ENCODE measurements at regions not wholly inside any gene's neighbourhood (a gene's known extent, or its start where the extent isn't known, plus 50 kb on each side); places are given as distances from the start of the nearest gene placed in this dataset.

GRCh38 chr2:209189893-209190292, 234.0 kb upstream of the MAP2 start:
- H3K36me3 ChIP-seq (ENCODE audit: low read depth) = no peaks in the 10 kb centered on the region
- ATAC-seq (ENCODE audit: low read depth) (no peak), DNase-seq (ENCODE audit: low spot score) (no peak)
- H3K4me1 ChIP-seq (ENCODE audit: insufficient read depth, poor library complexity, severe bottlenecking) = no peaks in the 10 kb centered on the region
- TF ChIP-seq CTCF (IDR thresholded peaks at IDR 0.05; ENCODE audit: poor library complexity, severe bottlenecking) = no peak
- no peaks in the 10 kb centered on the region for H3K9me3 ChIP-seq (ENCODE audit: severe bottlenecking)
- H3K4me3 ChIP-seq (ENCODE audit: severe bottlenecking) = no peak overlapping the region
- no peaks in the 10 kb centered on the region for H3K27me3 ChIP-seq (ENCODE audit: insufficient read depth, poor library complexity, severe bottlenecking)
- H3K27ac ChIP-seq (ENCODE audit: poor library complexity, severe bottlenecking) = no peak overlapping the region

- Histone ChIP-seq H3K9me3 (ENCODE audit: severe bottlenecking) (no peaks in the 10 kb centered on the region), H3K4me3 (ENCODE audit: severe bottlenecking) (no peak overlapping the region), H3K27ac (ENCODE audit: poor library complexity, severe bottlenecking) (no peak overlapping the region), H3K4me1 (ENCODE audit: insufficient read depth, poor library complexity, severe bottlenecking) (no peaks in the 10 kb centered on the region), H3K27me3 (ENCODE audit: insufficient read depth, poor library complexity, severe bottlenecking) (no peaks in the 10 kb centered on the region), H3K36me3 (ENCODE audit: low read depth) (no peaks in the 10 kb centered on the region)
- ATAC-seq (ENCODE audit: low read depth) (no peak), DNase-seq (ENCODE audit: low spot score) (no peak)
- no peak for TF ChIP-seq CTCF (IDR thresholded peaks at IDR 0.05; ENCODE audit: poor library complexity, severe bottlenecking)
Measured at GRCh38 chr2:209191139-209191538, 232.7 kb upstream of the MAP2 start.

GRCh38 chr2:209194717-209195116, 229.1 kb upstream of the MAP2 start:
- TF ChIP-seq CTCF (IDR thresholded peaks at IDR 0.05; ENCODE audit: poor library complexity, severe bottlenecking) = no peak
- Histone ChIP-seq H3K9me3 (ENCODE audit: severe bottlenecking) (no peaks in the 10 kb centered on the region), H3K4me3 (ENCODE audit: severe bottlenecking) (no peak overlapping the region), H3K4me1 (ENCODE audit: insufficient read depth, poor library complexity, severe bottlenecking) (no peaks in the 10 kb centered on the region), H3K27me3 (ENCODE audit: insufficient read depth, poor library complexity, severe bottlenecking) (no peaks in the 10 kb centered on the region), H3K27ac (ENCODE audit: poor library complexity, severe bottlenecking) (no peak overlapping the region), H3K36me3 (ENCODE audit: low read depth) (no peaks in the 10 kb centered on the region)
- ATAC-seq (ENCODE audit: low read depth) (no peak), DNase-seq (ENCODE audit: low spot score) (no peak)

GRCh38 chr2:209208211-209208610, 215.6 kb upstream of the MAP2 start:
- Histone ChIP-seq H3K4me1 (ENCODE audit: insufficient read depth, poor library complexity, severe bottlenecking) (no peaks in the 10 kb centered on the region), H3K36me3 (ENCODE audit: low read depth) (no peaks in the 10 kb centered on the region), H3K4me3 (ENCODE audit: severe bottlenecking) (no peak overlapping the region), H3K27me3 (ENCODE audit: insufficient read depth, poor library complexity, severe bottlenecking) (no peaks in the 10 kb centered on the region), H3K27ac (ENCODE audit: poor library complexity, severe bottlenecking) (no peak overlapping the region), H3K9me3 (ENCODE audit: severe bottlenecking) (no peaks in the 10 kb centered on the region)
- DNase-seq (ENCODE audit: low spot score) (no peak), ATAC-seq (ENCODE audit: low read depth) (no peak)
- peak; percentile 79 for TF ChIP-seq CTCF (IDR thresholded peaks at IDR 0.05; ENCODE audit: poor library complexity, severe bottlenecking)

GRCh38 chr2:209209943-209210342, 213.9 kb upstream of the MAP2 start:
- ATAC-seq (ENCODE audit: low read depth) = no peak

More at GRCh38 chr2:209209943-209210342, 213.9 kb upstream of the MAP2 start:
- no peaks in the 10 kb centered on the region for H3K4me1 ChIP-seq (ENCODE audit: insufficient read depth, poor library complexity, severe bottlenecking)
- no peak for DNase-seq (ENCODE audit: low spot score)
- TF ChIP-seq CTCF (IDR thresholded peaks at IDR 0.05; ENCODE audit: poor library complexity, severe bottlenecking) = no peak
- no peaks in the 10 kb centered on the region for H3K9me3 ChIP-seq (ENCODE audit: severe bottlenecking)
- no peaks in the 10 kb centered on the region for H3K36me3 ChIP-seq (ENCODE audit: low read depth)
- H3K27ac ChIP-seq (ENCODE audit: poor library complexity, severe bottlenecking) = no peak overlapping the region
- H3K27me3 ChIP-seq (ENCODE audit: insufficient read depth, poor library complexity, severe bottlenecking) = no peaks in the 10 kb centered on the region
- no peak overlapping the region for H3K4me3 ChIP-seq (ENCODE audit: severe bottlenecking)

Data from RWPE2 (cell line).